Neuronal stem cell (in vitro differentiated cells): ENCODE measurements at regions not wholly inside any gene's neighbourhood (a gene's known extent, or its start where the extent isn't known, plus 50 kb on each side); places are given as distances from the start of the nearest gene placed in this dataset.
A peak's percentile ranks its signal among the peaks of the same experiment; 100 is the strongest.

ENCODE experiments used
- DNase-seq: peaks from one replicate; pipeline ENCODE4 v3.0.0-alpha.2; 2013; ENCODE audit warnings: low spot score
- H2AFZ ChIP-seq: one replicate; pipeline ENCODE4 v1.6.1; 2013; ENCODE audit warnings: mild to moderate bottlenecking, low read length, inconsistent platforms
- H2AK5ac ChIP-seq: 2 replicates; pipeline ENCODE4 v1.6.1; 2013; ENCODE audit warnings: low read depth, mild to moderate bottlenecking, inconsistent platforms, low read length, moderate library complexity, mixed read lengths
- H2BK120ac ChIP-seq: 2 replicates; pipeline ENCODE4 v1.6.1; 2013; ENCODE audit warnings: low read depth, mild to moderate bottlenecking, inconsistent platforms, low read length, moderate library complexity, mixed read lengths
- H2BK12ac ChIP-seq: one replicate; pipeline ENCODE4 v1.6.1; 2013; ENCODE audit warnings: low read length, inconsistent platforms
- H2BK15ac ChIP-seq: 2 replicates; pipeline ENCODE4 v1.6.1; 2013; ENCODE audit warnings: mild to moderate bottlenecking, low read length, inconsistent platforms, mixed read lengths
- H2BK5ac ChIP-seq: one replicate; pipeline ENCODE4 v1.6.1; 2013; ENCODE audit warnings: inconsistent platforms, mild to moderate bottlenecking, low read length, moderate library complexity
- H3K14ac ChIP-seq: one replicate; pipeline ENCODE4 v1.6.1; 2013; ENCODE audit warnings: low read length, inconsistent platforms
- H3K18ac ChIP-seq: 2 replicates; pipeline ENCODE4 v1.6.1; 2013; ENCODE audit warnings: low read length, inconsistent platforms
- H3K23ac ChIP-seq: 2 replicates; pipeline ENCODE4 v1.6.1; 2013; ENCODE audit warnings: low read depth, mild to moderate bottlenecking, mixed read lengths, low read length, inconsistent platforms; ENCODE audit not compliant: poor library complexity
- H3K27ac ChIP-seq: replicated peaks from 3 replicates; pipeline ENCODE4 v1.5.1; 2013; ENCODE audit warnings: low read length, inconsistent platforms
- H3K27me3 ChIP-seq, 3 experiments: 2 replicates each; pipeline ENCODE4 v1.6.1; 2013; ENCODE audit warnings: low read length in 3 of 3, mild to moderate bottlenecking in 2 of 3, inconsistent platforms in 1 of 3, low read depth in 1 of 3, mixed read lengths in 1 of 3, moderate library complexity in 1 of 3; ENCODE audit not compliant: control insufficient read depth in 3 of 3, insufficient read depth in 3 of 3
- H3K36me3 ChIP-seq, 2 donors: replicated peaks in 1 of 2; 2 replicates each; pipeline ENCODE4 v1.6.1; 2013; ENCODE audit warnings: low read length in 2 of 2; ENCODE audit not compliant: control insufficient read depth in 2 of 2, insufficient read depth in 2 of 2
- H3K4ac ChIP-seq: 2 replicates; pipeline ENCODE4 v1.6.1; 2013; ENCODE audit warnings: inconsistent platforms, mild to moderate bottlenecking, low read length, moderate library complexity
- H3K4me1 ChIP-seq, 2 donors: 1 replicate in 1 of 2; 2 replicates in 1 of 2; pipeline ENCODE4 v1.6.1; 2013; ENCODE audit warnings: low read length in 2 of 2, low read depth in 1 of 2; ENCODE audit not compliant: control insufficient read depth in 2 of 2, insufficient read depth in 1 of 2
- H3K4me2 ChIP-seq: one replicate; pipeline ENCODE4 v1.6.1; 2013; ENCODE audit warnings: mild to moderate bottlenecking, low read length, inconsistent platforms; ENCODE audit not compliant: insufficient read depth, poor library complexity, severe bottlenecking
- H3K4me3 ChIP-seq, 2 donors: 2 replicates each; pipeline ENCODE4 v1.5.1; 2013; ENCODE audit warnings: low read length in 2 of 2, mild to moderate bottlenecking in 2 of 2, inconsistent platforms in 1 of 2, moderate library complexity in 1 of 2
- H3K79me1 ChIP-seq: one replicate; pipeline ENCODE4 v1.6.1; 2013; ENCODE audit warnings: low read depth, mild to moderate bottlenecking, inconsistent platforms, low read length, moderate library complexity
- H3K9ac ChIP-seq: one replicate; pipeline ENCODE4 v1.6.1; 2013; ENCODE audit warnings: mild to moderate bottlenecking, low read depth, low read length, inconsistent platforms; ENCODE audit not compliant: poor library complexity
- H3K9me3 ChIP-seq, 2 donors: replicated peaks in 1 of 2; 2 replicates each; pipeline versions ENCODE3 to v1.6.1; 2013; ENCODE audit warnings: low read length in 2 of 2, mild to moderate bottlenecking in 2 of 2, inconsistent platforms in 1 of 2, low read depth in 1 of 2, mixed read lengths in 1 of 2, moderate library complexity in 1 of 2; ENCODE audit not compliant: control insufficient read depth in 2 of 2, insufficient read depth in 1 of 2
- H4K8ac ChIP-seq: one replicate; pipeline ENCODE4 v1.6.1; 2013; ENCODE audit warnings: low read depth, mild to moderate bottlenecking, inconsistent platforms, low read length, moderate library complexity
- H4K91ac ChIP-seq: one replicate; pipeline ENCODE4 v1.6.1; 2013; ENCODE audit warnings: low read length, low read depth, mild to moderate bottlenecking, inconsistent platforms; ENCODE audit not compliant: poor library complexity
- WGBS, 2 donors: extraction: QIAGEN DNeasy Blood & Tissue Kit; methylation state at CpG; one replicate each; pipeline ENCODE4 v1.1.7; 2013; ENCODE audit warnings: missing lambda C conversion rate in 2 of 2, mixed read lengths in 1 of 2; ENCODE audit not compliant: insufficient read length in 2 of 2, insufficient replicate concordance in 1 of 2; ENCODE audit errors: extremely low coverage in 2 of 2; 5-methylcytosine and 5-hydroxymethylcytosine counted together

DNA sequence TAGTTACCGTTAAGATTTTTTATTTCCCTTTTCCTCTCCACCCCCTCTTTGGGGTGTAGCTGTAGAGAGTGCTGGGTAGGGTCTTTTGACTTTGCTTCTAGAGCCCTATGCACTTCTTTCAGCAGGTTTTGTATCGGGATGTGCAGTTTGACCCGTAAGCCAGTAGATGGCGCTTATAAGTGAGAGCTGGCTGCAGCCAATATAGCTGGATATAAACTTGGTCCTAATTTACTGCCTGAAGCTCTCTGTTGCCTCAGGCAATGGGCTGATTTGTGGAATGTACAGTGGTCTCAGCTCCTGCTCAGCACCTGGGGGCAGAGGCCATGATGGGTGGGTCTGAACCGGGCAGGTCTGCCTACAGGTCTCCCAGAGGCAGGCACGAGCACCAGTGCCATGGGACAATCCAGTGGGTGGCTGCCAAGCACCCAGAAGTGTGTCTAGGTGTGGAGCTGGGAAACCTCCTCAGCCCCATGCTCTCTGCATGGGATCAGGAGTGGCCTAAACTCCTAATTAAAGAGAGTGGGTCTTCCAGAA, 146.5 kb downstream of the SPANXN1 start:
- no CpG with 5 or more reads among the region's 6 CpGs for WGBS, 2 donors
- no peak overlapping the region for H2BK15ac ChIP-seq

DNA sequence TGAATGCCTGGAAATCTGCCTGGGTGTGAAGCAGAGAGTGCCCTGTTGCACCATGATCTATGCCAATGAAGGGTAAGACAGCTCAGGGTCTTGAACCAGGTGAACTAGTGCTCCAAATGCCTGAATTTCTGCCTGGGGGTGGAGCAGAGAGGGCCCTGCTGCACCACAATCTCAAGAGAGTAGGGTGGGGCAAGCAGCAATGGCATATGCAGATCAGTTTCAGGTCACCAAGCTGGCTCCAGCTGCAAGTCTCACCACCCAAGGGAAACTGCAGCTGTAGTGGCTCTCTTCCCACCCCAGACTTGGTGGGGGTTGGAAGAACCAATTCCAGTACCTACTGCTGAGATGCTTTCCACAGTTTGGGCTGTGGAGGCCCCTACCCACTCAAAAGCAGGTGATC, 147.0 kb downstream of the SPANXN1 start:
- Histone ChIP-seq H2AK5ac (no peak overlapping the region), H4K91ac (no peak overlapping the region), H3K27me3 (no peaks in the 10 kb centered on the region), H3K4me3 (no peak overlapping the region), H3K9me3 (peaks cover 0 to 3% of the 10 kb centered on the region in 2 donors), H3K23ac (no peak overlapping the region), H3K4me1 (no peaks in the 10 kb centered on the region), H2BK120ac (no peak overlapping the region), H2BK12ac (no peak overlapping the region), H3K36me3 (no peaks in the 10 kb centered on the region), H3K9ac (no peak overlapping the region), H3K27ac (no peak overlapping the region), H2BK15ac (no peak overlapping the region), H3K18ac (no peak overlapping the region), H3K4ac (no peak overlapping the region), H4K8ac (no peak overlapping the region), H3K79me1 (no peaks in the 10 kb centered on the region), H2AFZ (no peak overlapping the region), H3K4me2 (no peak overlapping the region), H2BK5ac (no peak overlapping the region), H3K14ac (no peak overlapping the region)
- DNase-seq = no peak

More for the DNA sequence above, 146.5 kb downstream of the SPANXN1 start:
- no peak overlapping the region for H4K8ac ChIP-seq
- H3K4me1 ChIP-seq = no peaks in the 10 kb centered on the region
- H3K9me3 ChIP-seq = peaks cover 0 to 3% of the 10 kb centered on the region in 2 donors
- no peaks in the 10 kb centered on the region for H3K79me1 ChIP-seq
- no peak overlapping the region for H3K14ac ChIP-seq
- H3K27ac ChIP-seq = no peak overlapping the region
- H2AK5ac ChIP-seq = no peak overlapping the region
- H2AFZ ChIP-seq = no peak overlapping the region
- H2BK5ac ChIP-seq = no peak overlapping the region
- H3K4me3 ChIP-seq = no peak overlapping the region
- DNase-seq = no peak
- H3K18ac ChIP-seq = no peak overlapping the region
- H3K27me3 ChIP-seq = no peaks in the 10 kb centered on the region
- no peak overlapping the region for H4K91ac ChIP-seq
- no peak overlapping the region for H3K23ac ChIP-seq
- H3K4me2 ChIP-seq = no peak overlapping the region
- H2BK120ac ChIP-seq = no peak overlapping the region
- no peak overlapping the region for H3K9ac ChIP-seq
- no peaks in the 10 kb centered on the region for H3K36me3 ChIP-seq
- H2BK12ac ChIP-seq = no peak overlapping the region
- no peak overlapping the region for H3K4ac ChIP-seq

DNA sequence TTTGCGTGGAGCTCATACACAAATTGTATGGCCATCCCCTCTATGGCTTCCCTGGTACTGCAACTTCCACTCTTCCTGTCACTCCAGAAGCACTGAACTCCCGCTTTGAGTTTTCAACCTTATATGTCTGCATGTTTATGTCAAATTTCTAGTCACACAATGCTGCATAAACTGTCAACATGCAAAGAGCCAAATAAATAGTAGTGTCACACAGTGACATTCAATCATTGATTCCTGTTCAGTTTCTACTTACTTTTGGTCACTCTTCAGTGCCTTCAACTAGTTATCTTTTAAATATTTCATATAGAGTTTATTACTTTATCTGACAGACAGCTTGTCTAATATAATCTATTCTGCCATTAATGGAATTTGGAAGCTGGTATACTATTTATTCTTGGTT, 149.3 kb downstream of the SPANXN1 start:
- Histone ChIP-seq H2AK5ac (no peak overlapping the region), H3K9ac (no peak overlapping the region), H3K36me3 (no peaks in the 10 kb centered on the region), H3K4me2 (no peak overlapping the region), H3K18ac (no peak overlapping the region), H3K27me3 (no peaks in the 10 kb centered on the region), H2AFZ (no peak overlapping the region), H3K27ac (no peak overlapping the region), H2BK120ac (no peak overlapping the region), H4K8ac (no peak overlapping the region), H3K79me1 (no peaks in the 10 kb centered on the region), H4K91ac (no peak overlapping the region), H3K4me1 (no peaks in the 10 kb centered on the region), H2BK12ac (no peak overlapping the region), H3K14ac (no peak overlapping the region), H3K9me3 (peaks cover 0 to 3% of the 10 kb centered on the region in 2 donors), H3K4me3 (no peak overlapping the region), H3K23ac (no peak overlapping the region), H2BK15ac (no peak overlapping the region), H3K4ac (no peak overlapping the region), H2BK5ac (no peak overlapping the region)
- no peak for DNase-seq
- no CpG with 5 or more reads among the region's 2 CpGs for WGBS, 2 donors

GRCh38 chrX:145405012-145405411, 157.7 kb downstream of the SPANXN1 start:
- peak; percentile 21 for DNase-seq

More at GRCh38 chrX:145405012-145405411, 157.7 kb downstream of the SPANXN1 start:
- Histone ChIP-seq H3K9ac (no peak overlapping the region), H3K9me3 (no peaks in the 10 kb centered on the region), H2BK5ac (no peak overlapping the region), H3K27me3 (no peaks in the 10 kb centered on the region), H3K4me3 (no peak overlapping the region), H3K36me3 (no peaks in the 10 kb centered on the region), H2AK5ac (no peak overlapping the region), H2BK15ac (no peak overlapping the region), H3K4me2 (no peak overlapping the region), H3K79me1 (no peaks in the 10 kb centered on the region), H3K4me1 (no peaks in the 10 kb centered on the region), H2BK120ac (no peak overlapping the region), H3K18ac (no peak overlapping the region), H3K4ac (no peak overlapping the region), H3K27ac (no peak overlapping the region), H3K14ac (no peak overlapping the region), H4K8ac (no peak overlapping the region), H2BK12ac (no peak overlapping the region), H2AFZ (no peak overlapping the region), H3K23ac (no peak overlapping the region), H4K91ac (no peak overlapping the region)
- no CpG with 5 or more reads among the region's 1 CpG for WGBS, 2 donors
